Fibroblast of peridontal ligament (primary cell): ENCODE measurements at regions not wholly inside any gene's neighbourhood (a gene's known extent, or its start where the extent isn't known, plus 50 kb on each side); places are given as distances from the start of the nearest gene placed in this dataset.

Experiments
- DNase-seq: peaks from one replicate; pipeline ENCODE4 v3.0.0-alpha.2; 2010; ENCODE audit errors: extremely low read depth

DNA sequence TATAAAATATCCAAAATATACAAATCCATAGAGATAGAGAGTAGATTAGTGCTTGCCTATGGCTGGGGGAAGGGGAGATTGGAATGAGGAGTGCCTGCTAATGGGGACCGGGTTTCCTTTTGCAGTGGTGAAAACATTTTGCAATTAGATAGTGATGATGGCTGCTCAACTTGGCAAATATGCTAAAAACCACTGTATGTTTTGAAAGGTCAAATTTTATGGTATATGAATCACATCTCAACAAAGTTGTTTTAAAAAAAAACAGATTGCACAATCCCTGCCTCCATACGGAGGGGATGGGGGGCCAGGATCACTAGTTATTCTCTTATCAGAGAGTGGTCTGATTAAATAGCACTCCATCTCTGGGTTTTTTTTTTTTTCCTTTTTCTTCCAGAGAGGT, 76.9 kb upstream of the RIPOR2 start:
- DNase-seq, result peak; percentile 84

- DNase-seq, result no peak
These were observed 77.5 kb upstream of the RIPOR2 start for GRCh38 chr6:25013246-25013645.

DNA sequence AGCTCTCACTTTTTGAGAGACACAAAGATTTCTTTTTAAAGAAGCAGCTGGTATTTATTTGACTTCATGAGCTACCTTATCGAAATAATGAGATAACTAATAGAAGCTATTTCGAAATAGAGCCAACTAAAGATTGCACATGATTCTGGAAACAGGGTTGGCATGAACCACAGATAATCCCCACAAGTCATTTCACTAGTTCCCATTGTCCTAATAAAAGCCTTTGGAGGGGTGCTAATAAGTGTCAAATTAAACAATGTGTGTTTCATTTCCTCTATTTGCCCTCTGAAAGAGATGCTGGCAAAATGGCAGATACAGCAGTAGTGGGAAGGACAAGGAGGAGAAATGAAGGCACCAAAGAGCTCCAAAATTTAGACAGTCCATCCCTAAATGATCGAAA, 78.6 kb upstream of the RIPOR2 start:
- DNase-seq, result no peak

- peak; percentile 87 for DNase-seq
These were observed 79.2 kb upstream of the RIPOR2 start for GRCh38 chr6:25014791-25015560.

GRCh38 chr6:25016014-25016720, 80.4 kb upstream of the RIPOR2 start:
- peak; percentile 17 for DNase-seq

GRCh38 chr6:25017486-25017885, 81.7 kb upstream of the RIPOR2 start:
- DNase-seq, result no peak

- DNase-seq, result peak; percentile 52
These were observed 82.3 kb upstream of the RIPOR2 start for GRCh38 chr6:25017932-25018567.

GRCh38 chr6:25018568-25018954, 82.8 kb upstream of the RIPOR2 start:
- DNase-seq, result no peak

GRCh38 chr6:25022140-25022553, 86.4 kb upstream of the RIPOR2 start:
- peak; percentile 84 for DNase-seq

GRCh38 chr6:25023781-25024180, 88.0 kb upstream of the RIPOR2 start:
- DNase-seq, result no peak

GRCh38 chr6:25024821-25025220, 89.1 kb upstream of the RIPOR2 start:
- no peak for DNase-seq

DNA sequence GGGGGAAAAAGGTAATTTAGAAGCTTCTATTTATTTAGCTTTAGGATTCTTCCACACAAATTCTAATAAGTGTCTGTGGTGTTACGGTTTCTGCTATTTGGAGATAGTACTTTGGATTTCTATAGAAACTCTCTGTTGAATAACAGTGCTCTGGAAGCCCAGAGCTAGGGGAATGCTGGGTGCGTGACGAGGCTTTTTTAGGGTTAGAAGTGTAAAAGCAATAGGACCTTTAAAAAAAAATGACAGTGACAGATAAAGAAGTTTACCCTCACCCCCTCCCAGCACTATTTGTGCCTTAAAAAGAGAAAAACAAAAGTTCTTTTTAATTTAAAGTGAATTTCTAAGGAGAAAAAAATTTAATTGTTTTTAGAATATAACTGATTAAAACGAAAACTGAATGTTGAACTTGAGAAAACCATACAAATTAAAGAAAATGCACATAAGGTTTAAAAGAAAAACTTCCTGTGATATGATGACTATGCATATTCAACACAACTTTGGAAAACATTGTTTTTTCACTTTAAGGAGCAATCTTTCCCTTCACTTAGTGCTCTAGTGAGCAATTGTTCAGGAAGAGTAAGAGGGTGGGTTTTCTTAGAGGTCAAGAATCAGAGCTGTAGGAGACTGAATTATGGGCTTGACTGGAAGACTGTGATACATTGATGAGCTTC, 89.6 kb upstream of the RIPOR2 start:
- DNase-seq, result no peak

DNA sequence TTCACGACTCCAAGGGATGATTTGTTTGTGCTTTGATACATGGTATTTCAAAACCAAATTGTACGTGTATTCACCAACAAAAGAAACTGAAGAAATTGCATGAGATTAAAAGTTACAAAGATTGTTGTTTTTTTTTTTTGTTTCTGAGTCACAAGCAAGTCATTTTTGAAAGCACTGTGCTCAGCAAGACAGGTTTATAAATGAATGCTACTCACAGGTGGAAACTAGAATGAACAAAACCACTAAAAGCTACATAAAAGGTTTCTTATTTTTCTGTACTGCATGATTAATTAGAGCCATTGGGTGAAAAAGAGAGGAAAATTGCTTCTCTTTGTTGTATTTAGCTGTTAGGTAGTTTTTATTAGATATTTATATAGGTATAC, 90.2 kb upstream of the RIPOR2 start:
- no peak for DNase-seq

GRCh38 chr6:25026723-25027122, 91.0 kb upstream of the RIPOR2 start:
- no peak for DNase-seq

- DNase-seq, result no peak
These were observed 91.6 kb upstream of the RIPOR2 start for GRCh38 chr6:25027221-25027916.

GRCh38 chr6:25028328-25028727, 92.6 kb upstream of the RIPOR2 start:
- DNase-seq, result no peak

GRCh38 chr6:25032934-25033333, 97.2 kb upstream of the RIPOR2 start:
- DNase-seq, result no peak

- DNase-seq, result peak; percentile 29
These were observed 98.7 kb upstream of the RIPOR2 start for GRCh38 chr6:25034431-25034921.

DNA sequence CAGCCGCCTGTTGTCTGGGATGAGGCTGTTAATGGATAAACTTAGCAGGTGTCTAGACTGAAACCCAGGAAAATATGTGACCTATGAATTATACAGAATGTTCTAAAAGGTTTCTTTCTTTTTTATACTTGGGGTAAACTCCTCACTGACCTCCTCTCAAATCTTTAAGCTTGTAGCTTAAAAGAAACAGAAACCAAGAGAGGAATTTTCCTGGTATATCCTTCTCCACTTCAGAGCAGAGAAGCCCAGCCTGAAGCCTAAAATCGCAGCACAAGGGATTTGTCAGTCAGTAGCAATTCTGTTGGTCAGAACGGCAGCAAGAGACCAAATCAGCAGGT, 99.4 kb upstream of the RIPOR2 start:
- peak; percentile 16 for DNase-seq

DNA sequence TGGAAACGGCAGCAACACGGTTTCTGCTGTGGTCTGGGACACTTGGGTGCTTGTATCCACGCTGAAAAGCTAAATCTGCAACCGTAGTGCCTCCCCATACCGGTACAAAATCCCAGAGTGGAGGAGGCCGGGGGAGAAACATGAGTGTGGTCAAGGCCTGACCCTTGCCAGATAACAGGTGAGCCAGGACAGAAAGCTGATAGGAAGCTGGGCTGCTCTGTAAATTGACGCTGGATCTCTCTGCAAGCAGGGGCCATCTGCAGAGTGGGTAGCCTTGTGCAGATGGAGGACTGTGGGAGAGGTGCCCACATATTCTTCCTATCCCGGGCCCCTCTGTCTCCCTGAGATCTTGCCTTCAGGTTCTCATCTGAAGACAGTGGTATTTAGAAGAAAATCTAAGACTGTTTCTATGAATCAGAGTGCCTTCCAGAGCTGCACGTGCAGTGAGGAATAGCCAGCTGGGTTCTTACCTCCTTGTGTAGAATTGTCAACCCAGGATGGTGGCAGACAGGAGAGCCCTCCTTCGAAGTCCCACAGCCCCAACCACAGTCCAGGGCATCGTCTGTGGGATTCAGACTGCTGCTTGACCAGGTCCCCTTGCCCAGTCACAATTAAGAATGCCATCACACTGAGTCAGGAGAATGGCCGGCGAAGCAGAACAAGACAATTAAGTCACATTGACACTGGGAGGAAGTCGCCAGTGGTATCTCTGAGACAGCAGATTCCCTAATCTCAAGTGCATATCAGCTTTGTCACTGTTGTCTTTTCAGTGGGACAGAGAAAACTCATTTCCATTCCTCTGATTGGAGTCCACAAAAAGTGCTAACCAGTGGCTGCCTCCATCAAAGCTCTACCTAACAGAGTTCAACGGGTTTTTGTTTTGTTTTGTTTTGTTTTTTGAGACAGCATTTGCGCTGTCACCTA, 100.0 kb upstream of the RIPOR2 start:
- no peak for DNase-seq

DNA sequence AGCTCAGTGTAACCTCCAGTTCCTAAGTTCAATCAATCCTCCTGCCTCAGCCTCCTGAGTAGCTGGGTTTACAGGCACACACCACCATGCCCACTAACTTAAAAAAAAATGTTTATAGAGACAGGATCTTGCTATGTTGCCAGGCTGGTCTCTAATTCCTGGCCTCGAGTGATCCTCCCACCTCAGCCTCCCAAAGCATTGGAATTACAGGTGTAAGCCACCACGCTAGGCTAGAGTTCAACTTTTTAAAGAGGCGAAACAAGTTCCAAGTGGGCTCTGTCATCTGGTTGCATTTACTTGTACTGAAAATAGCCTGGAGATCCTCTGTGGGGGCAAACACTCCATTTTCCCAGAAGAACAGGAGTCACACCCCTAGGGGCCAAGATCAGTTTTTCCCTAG, 100.7 kb upstream of the RIPOR2 start:
- DNase-seq, result no peak
